Activated T-cell treated with anti-CD3 and anti-CD28 coated beads for 48 hours (primary cell): ENCODE measurements at regions not wholly inside any gene's neighbourhood (a gene's known extent, or its start where the extent isn't known, plus 50 kb on each side); places are given as distances from the start of the nearest gene placed in this dataset.

Source experiments
- DNase-seq: peaks from one replicate; pipeline ENCODE4 v3.0.0-alpha.2; 2020; ENCODE audit warnings: low read depth

DNA sequence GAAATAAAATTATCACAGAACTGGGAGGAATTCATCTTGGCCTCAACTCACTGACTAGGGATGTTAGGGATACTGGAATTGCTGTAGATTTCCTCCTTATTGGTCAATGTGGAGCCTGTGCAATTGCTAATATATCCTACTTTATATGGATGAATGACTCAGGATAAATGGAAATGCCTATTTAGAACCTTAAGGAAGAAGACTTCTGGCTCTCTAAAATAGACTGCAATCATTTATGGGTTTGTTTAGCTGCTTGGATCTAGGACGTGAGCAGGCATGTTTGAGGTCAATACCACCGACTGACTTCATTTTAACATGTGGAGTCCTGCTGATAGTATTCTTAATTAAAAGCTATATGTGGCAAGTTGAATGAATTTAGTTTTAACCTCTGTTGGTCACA is 1040.1 kb upstream of the LRRN3 start:
- DNase-seq: no peak

DNA sequence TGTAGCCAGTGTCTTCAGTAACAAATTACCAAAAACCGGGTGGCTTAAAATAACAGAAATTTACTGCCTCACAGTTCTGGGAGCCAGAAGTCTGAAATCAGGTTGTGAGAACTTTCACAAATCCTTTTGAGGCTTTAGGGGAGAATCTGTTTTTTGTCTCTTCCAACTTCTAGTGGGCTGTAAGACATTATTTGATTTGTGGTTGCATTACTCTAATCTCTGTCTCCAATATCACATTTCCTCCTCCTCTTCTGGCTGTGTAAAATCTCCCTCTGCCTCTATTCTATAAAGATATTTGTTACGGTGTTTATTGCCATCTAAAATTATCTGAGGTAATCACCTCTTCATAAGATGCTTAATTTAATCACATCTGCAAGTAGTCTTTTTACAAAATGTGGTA is 1039.6 kb upstream of the LRRN3 start:
- DNase-seq: no peak

DNA sequence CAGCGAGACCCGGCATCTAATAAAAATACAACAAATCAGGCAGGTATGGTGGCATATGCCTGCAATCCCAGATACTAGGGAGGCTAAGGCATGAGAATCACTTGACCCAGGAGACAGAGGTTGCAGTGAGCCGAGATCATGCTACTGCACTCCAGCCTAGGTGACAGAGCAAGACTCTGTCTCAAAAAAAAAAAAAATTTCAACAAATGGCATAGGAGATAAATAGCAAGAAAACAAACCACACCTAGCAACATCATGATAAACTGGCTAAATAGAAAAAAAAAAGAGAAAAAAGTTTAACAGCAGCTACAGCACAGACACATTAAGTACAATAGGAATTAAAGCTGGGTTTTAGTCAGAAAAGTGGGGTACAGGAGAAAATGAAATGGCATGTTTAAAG is 1034.6 kb upstream of the LRRN3 start:
- no peak for DNase-seq

DNA sequence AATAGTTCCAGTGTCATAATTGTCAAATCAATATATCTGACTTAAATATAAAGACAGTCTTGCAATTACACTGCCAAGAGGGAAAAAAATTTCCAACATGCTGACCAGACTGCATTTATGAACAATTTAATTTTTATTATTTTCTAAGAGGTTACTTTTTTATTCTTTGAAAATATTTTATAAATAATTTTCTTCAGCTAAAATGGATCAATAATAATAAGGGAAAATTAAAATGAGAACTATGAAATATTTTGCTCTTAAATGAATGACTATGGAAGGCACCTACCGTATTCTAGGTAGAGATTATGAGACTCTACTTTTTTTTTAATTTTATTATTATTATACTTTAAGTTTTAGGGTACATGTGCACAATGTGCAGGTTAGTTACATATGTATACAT is 1032.5 kb upstream of the LRRN3 start:
- DNase-seq: no peak

DNA sequence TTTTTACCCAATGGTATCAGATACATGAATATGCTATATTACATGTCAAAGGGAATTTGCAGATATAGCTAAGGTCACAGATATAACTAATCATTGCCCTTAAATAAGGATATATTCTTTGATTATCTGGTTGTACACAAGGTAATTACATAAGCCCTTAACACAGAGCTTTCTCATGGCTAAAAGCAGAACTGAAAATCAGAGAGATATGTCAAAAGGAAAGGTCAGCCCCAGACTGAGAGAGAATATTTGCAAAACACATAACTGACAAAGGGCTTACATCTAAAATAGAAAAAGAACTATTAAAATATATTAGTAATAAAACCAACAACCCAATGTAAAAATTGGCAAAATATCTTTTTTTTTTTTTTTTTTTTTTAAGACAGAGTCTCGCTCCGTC is 1029.5 kb upstream of the LRRN3 start:
- no peak for DNase-seq

DNA sequence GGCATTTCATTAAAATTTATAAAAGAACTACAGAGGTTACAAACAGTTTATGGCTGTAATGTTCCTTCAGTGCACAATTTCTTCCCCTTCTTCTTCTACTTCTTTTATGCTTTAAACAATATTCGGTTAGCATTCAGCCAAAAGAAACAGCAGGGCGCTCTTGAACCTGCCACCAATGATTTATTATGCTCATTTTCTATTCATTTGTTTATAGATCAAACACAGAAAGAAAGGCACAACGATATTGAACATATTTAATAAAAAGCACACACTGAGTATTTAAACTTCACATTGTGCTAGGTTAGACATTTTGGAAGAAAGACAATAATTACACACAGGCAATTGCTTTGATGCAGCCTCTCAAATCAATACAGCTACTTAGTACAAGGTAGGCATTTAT is 1025.8 kb upstream of the LRRN3 start:
- DNase-seq: no peak

DNA sequence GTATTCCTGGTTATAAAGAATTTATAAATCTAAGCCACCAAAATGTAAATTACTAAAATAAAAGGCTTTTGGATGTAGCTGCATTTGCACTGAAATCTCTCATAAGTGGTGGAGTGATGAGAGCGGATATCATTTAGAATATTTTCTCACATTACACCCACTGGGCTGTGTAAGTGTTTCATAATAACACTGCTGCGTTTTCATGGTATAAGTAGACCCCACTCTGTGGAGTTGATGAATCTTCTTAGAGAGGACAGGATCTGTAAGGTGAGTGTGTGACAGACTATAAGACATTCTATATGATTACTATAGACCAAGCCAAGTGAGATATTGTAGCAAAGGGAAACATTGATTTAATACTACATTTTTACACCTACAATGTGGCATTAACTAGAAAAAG is 1024.1 kb upstream of the LRRN3 start:
- DNase-seq: no peak

DNA sequence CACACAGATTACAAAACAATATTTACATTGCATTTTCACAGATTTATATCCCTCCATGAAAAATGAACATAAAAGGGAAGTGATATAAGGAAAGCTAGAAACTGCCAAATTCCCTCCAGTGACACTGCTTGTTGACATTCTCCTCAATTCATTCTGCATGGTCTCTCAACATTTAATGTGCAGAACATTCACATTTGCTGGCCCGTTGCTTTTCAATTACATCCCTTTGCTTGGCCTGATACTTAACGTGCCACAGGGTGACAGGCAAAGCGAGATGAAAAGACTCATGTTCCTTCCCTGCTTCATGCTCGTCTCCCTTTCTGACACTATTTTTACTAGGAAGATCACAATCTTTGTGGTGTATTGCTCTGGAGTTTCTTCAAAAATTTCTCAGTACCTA is 1019.7 kb upstream of the LRRN3 start:
- DNase-seq: no peak

DNA sequence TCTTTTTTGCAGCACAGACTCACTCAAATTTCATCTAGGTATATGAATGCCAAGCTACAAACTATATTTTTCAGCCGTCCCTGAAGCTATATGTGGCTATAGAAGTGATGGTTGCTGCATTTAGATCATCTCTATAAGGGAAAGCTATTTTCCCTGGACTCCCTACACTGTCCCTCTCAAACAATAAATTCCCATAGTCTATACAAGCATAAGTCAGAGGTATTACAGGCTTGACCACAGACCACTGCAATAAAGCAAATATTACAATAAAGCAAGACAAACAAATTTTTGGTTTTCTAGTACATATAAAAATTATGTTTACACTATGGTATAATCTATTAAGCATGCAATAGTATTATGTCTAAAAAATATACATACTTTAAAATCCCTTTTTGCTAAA is 1015.5 kb upstream of the LRRN3 start:
- DNase-seq: no peak

DNA sequence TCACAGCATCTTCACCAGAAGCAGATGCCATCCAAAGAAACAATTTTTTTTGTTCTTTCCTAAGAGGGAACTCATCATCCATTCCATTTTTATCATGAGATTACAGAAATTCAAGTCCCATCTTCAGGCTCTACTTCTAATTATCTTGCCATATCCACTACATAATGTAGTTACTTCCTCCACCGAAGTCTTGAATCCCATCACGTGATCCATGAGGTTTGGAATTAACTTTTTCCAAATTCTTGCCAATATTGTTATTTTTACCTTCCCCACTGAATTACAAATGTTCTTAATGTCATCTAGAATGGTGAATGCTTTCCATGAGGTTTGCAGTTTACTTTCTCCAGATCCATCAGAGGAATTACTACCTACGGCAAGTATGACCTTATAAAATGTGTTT is 1014.7 kb upstream of the LRRN3 start:
- DNase-seq: no peak

DNA sequence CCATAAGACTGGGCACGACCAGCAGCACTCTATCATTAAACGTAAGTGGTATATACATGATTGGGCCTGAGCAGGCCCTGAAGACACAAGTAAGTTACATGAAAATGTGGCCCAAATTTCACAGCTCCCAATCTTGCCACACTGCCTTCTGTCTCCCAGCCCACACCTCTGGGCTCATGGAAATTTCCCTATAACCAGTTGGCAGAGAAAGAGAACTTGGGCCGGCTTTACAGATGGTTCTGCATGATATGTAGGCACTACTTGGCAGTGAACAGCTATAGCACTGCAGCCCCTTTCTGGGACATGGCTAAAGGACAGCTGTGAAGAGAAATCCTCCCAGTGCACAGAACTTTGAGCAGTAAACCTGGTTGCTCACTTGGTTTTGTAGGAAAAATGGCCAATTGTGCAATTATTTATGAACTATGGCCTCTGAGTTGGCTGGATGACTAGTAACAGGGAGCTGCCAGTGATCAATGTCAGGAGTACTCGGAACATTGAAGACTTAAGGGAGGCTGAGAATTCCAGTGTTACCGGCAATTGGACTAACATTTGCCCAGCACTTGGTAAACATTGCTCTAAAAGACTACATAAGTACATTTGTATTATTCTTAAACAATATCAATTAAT is 1006.6 kb upstream of the LRRN3 start:
- no peak for DNase-seq

DNA sequence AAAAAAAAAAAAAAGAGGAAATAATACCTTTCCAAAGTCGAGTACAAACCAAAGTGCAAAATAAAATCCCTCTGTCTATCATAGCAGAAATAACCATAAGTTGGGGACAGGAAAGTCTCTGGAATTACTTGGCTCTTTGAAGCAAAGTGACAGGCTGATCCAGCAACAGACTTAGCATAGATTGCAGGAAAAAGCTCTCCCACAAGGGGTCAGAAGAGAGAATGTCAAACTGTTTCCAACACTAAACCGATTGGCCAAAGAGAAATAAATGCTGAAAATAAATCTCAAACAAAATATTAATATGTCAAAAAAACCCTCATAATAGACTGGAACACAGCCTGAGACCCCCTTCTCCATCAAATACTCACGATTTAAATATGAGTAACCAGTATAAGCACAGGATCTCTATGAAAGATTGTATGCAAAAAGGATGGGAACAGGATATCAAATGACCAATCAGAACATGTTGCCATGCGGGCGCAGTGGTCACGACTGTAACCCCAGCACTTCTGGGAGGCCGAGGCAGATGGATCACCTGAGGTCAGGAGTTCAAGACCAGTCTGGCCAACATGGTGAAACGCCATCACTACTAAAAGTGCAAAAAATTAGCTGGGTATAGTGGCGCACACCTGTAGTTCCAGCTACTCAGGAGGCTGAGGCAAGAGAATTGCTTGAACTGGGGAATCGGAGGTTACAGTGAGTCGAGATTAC is 1000.7 kb upstream of the LRRN3 start:
- no peak for DNase-seq

DNA sequence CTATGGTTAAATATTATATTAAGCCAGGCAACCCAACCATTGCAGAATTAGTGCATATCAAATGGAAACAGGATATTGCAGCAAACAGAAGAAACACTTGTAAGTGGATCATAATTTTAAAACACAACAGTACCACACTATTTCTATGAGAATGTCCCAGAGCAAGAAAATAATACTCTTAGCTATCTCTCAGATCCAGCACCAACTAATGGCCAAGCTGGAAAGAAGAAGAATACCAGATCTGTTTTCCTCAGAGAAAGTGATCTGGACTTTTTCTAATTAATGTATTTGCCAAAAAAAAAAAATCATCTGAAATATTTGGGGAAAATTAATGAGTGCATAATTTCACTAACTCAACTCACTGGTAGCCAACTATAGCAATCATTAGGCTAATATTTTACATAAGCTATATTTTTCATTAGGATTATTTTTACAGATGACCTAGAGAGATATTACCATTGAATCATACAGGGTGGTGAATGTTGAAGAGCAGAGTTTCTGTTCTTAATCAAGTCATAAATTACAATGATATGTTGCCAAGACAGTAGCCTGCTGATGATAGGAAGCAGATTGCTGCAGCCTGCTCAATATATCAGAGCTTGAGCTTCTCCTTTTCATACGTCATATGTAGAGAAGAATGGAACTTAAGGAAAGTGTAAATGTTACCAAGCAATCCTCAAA is 995.4 kb upstream of the LRRN3 start:
- DNase-seq: no peak

DNA sequence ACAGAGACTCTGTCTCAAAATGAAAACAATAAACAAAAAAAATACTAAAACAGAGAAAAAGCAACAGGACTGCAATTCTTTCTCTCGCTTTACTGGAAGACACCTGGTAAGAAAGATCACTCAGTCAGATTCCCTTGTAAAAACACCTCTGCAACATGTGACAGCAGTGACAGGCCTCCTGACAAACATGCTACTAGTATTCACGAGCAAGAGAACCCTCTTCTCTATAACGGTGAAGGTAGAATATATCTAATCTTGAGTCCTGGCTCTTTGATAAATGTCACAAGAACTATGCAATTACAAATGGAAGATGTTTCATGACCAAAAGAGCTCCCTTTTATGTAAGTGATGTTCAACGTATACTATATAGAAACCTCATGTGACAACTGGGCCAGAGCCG is 986.7 kb upstream of the LRRN3 start:
- no peak for DNase-seq

DNA sequence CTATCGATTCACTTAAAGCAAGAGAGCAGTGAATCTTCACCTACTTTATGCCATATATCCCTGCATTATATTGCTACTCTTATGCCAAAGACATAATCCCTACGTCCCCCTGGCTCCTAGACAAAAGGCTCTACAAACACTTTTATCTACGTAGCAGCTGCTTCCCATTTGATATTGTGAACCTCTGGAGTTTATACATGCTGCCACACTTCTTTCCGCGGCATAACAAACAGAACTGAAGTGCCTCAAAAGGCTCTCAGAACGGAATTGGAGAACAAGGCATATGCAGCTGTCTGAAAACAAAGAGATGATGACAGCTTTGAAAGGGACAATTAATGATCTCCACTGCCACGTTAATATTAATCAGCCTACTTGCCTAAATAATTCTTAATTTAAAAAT is 985.6 kb upstream of the LRRN3 start:
- no peak for DNase-seq

DNA sequence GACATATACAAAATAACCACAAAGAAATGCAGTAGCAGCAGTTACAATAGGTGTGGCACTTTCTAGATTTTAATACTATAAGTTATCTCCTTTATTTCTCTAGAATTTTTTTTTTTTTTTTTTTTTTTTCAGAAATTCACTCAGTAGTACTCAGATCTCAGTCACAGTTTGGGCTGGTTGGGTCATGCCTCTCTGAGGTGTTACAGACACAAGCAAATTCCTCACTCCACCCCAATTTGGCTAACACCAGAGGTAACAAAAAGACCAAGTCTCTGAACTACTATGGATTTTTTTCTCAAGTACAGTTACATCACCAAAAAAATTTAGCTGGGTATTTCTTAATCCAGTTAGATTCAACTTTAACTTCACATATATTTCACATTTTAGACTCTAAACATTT is 985.1 kb upstream of the LRRN3 start:
- DNase-seq: no peak

DNA sequence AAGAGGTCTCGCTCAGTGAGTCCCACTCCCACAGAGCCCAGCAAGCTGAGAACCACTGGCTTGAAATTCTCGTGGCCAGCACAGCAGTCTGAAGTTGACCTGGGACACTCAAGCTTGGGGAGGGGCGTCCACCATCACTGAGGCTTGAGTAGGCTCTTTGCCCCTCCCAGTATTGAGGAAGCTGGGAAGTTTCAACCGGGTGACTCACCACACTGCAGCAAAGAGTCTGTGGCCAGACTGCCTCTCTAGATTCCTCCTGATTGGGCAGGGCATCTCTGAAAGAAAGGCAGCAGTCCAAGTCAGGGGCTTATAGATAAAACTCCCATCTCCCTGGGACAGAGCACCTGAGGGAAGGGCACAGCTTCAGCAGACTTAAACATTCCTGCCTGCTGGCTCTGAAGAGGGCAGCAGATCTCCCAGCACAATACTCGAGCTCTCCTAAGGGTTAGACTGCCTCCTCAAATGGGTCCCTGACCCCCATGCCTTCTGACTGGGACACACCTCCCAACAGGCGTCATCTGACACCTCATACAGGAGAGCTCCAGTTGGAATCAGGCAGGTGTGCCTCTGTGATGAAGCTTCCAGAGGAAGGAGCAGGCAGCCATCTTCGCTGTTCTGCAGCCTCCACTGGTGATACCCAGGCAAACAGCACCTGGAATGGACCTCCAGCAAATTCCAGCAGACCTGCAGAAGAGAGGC is 970.9 kb upstream of the LRRN3 start:
- DNase-seq: no peak

DNA sequence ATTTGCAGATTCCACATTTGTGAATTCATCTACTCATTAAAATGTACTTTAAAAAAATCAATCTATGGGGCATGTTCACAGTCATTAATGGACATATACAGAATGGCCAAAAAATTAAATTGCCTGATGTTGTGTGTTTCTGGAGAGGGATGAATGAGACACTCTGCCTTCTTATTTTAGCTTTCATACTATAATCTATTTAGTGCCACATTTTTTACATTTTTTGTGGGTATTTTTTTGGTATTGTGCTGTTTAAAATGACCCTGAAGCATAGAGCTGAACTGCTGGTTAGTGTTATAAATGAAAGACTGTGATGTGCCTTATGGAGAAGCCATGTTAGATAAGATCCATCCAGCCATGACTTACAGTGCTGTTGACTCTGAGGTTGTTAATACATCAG is 961.8 kb upstream of the LRRN3 start:
- DNase-seq: no peak

DNA sequence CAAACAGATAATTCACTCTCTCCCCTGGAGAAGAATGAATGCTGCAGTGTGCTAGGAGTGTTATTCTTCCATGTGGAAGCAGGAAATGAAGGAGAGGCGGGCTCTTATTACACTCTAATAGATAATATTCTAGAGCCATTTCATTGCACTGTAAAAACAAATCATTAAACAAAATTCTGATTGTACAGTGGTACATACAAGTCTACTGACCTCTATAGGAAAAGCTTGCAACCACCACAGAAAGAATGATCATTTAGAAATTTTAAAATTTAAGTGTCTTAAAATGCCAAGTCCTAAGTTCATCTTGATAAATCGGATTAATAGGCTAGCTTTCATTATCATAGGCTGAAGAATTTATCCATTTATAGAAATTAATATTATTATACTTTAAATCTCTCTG is 960.3 kb upstream of the LRRN3 start:
- DNase-seq: no peak

DNA sequence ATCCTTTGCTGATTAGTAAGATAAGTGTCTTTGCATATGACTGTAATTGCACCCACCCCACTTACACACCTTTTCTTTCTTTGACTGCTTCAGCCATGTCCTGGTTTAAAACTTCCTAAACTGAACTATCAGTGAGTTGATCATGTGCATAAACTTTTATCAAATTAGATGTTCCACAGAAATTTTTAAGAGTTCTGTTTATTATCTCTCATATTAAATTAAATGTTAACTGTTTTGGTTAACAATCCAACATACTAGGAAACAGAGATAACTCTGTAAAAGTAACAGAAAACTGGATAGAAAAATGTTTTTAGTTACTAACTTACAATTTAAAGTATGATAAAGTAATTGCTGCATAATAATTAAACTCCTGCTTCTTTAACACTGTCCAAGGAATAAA is 959.6 kb upstream of the LRRN3 start:
- DNase-seq: no peak

DNA sequence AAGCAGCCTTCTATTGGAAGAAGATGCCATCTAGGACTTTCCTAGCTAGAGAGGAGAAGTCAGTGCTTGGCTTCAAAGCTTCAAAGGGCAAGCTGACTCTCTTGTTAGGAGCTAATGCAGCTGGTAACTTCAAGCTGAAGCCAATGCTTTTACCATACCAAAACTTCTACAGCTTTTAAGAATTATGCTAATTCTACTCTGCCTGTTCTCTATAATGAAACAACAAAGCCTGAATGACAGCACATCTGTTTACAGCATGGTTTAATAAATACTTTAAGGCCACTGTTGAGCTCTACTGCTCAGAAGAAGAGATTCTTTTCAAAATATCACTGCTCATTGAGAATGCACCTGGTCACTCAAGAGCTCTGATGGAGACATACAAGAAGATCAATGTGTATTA is 951.9 kb upstream of the LRRN3 start:
- DNase-seq: no peak

DNA sequence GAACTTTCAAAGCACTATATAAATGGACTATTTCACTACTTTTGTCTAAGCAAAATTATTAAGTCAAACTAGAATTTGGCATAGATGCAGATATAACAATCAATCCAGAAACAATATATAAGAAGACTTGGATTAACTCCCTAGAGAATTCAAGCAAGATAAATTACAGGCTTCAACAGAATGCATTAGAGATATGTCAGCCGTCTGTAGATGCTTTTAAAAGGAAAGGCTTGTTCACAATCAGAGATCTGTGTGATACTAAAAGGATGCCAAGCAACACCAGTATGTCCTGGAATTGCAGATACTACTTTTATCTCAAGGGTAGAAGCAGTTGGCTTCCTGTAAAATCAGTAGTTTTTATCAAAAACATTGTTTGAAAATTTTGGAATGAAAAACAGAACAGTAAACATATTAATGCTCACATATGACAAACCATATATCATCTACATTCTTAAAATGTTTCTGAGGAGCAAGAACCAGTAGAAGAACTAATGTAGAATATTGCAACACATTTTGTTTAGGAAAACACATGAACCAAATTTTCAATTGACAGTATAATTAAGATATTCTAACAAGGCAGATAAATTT is 947.9 kb upstream of the LRRN3 start:
- no peak for DNase-seq

DNA sequence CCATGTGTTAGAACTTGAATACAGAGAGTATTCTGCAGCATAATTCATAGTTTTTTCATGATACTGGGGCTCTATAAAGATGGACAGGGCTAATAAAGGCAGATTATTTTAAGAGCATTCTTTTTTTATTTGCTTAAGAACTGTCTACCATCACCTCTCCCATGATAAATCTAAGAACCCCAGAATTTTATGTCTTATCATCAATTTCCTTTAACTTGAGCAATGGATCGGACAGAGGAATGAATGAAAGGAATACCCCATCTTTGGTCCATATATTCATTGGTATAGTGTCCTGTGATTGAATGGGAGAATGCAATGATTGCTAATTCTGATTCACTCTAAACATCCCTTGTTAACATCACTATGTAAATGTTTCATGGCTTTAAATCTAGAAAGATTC is 946.3 kb upstream of the LRRN3 start:
- no peak for DNase-seq
